ENCODE measurements at regions not wholly inside any gene's neighbourhood (a gene's known extent, or its start where the extent isn't known, plus 50 kb on each side); places are given as distances from the start of the nearest gene placed in this dataset.
"Not testable (repeated sequence)": the region's sequence is repeated elsewhere in the genome, so short reads cannot be mapped to it uniquely, and the experiment has no call there.

- DNase-seq: no peak
- Mint-ChIP-seq H3K4me3 (no peak overlapping the region), H3K27ac (no peak overlapping the region), H3K9me3 (peaks cover 0 to 4% of the 10 kb centered on the region in 2 donors), H3K36me3 (ENCODE audit: insufficient read depth) (peaks cover 8% of the 10 kb centered on the region), H3K4me1 (ENCODE audit: low read depth in 2 of 2) (peaks cover 3 to 5% of the 10 kb centered on the region in 2 donors), H3K27me3 (peaks cover 32 to 42% of the 10 kb centered on the region in 2 donors)
- ATAC-seq (replicated peaks): no peak
Observed at GRCh38 chr4:118586357-118586790, 98.8 kb upstream of the METTL14 start.

- Mint-ChIP-seq H3K27ac (no peak overlapping the region), H3K36me3 (ENCODE audit: insufficient read depth) (peaks cover 14% of the 10 kb centered on the region), H3K4me1 (ENCODE audit: low read depth in 2 of 2) (peaks cover 5 to 7% of the 10 kb centered on the region in 2 donors), H3K4me3 (no peak overlapping the region), H3K9me3 (peaks cover 0 to 5% of the 10 kb centered on the region in 2 donors), H3K27me3 (peaks cover 25 to 33% of the 10 kb centered on the region in 2 donors)
- no peak for DNase-seq
- ATAC-seq (replicated peaks): no peak
Observed at GRCh38 chr4:118587116-118587831, 97.9 kb upstream of the METTL14 start.

- ATAC-seq (replicated peaks): no peak
- Mint-ChIP-seq H3K4me3 (no peak overlapping the region), H3K36me3 (ENCODE audit: insufficient read depth) (peaks cover 14% of the 10 kb centered on the region), H3K4me1 (ENCODE audit: low read depth in 2 of 2) (peaks cover 5 to 7% of the 10 kb centered on the region in 2 donors), H3K9me3 (peaks cover 0 to 5% of the 10 kb centered on the region in 2 donors), H3K27me3 (peaks cover 18 to 27% of the 10 kb centered on the region in 2 donors), H3K27ac (no peak overlapping the region)
- DNase-seq: no peak
Observed at GRCh38 chr4:118587946-118588345, 97.2 kb upstream of the METTL14 start.

- Mint-ChIP-seq H3K27ac (no peak overlapping the region), H3K4me3 (no peak overlapping the region), H3K4me1 (ENCODE audit: low read depth in 2 of 2) (peaks cover 5 to 7% of the 10 kb centered on the region in 2 donors), H3K27me3 (peaks cover 7 to 14% of the 10 kb centered on the region in 2 donors), H3K36me3 (ENCODE audit: insufficient read depth) (peaks cover 16% of the 10 kb centered on the region), H3K9me3 (peaks cover 0 to 5% of the 10 kb centered on the region in 2 donors)
- DNase-seq: no peak
- no peak for ATAC-seq (replicated peaks)
Observed at GRCh38 chr4:118589471-118590055, 95.6 kb upstream of the METTL14 start.

- Mint-ChIP-seq H3K36me3 (ENCODE audit: insufficient read depth) (peaks cover 23% of the 10 kb centered on the region), H3K27ac (peak overlapping the region; percentile 98 to 99), H3K4me3 (peak overlapping the region; percentile 81 to 83)
- not testable (repeated sequence) for H3K27me3 Mint-ChIP-seq; H3K9me3 Mint-ChIP-seq; H3K4me1 Mint-ChIP-seq (ENCODE audit: low read depth in 2 of 2)
- DNase-seq: peak; percentile 95 to 99 (median 99)
- ATAC-seq (replicated peaks): peak; percentile 91
Observed at GRCh38 chr4:118591339-118592046, 93.7 kb upstream of the METTL14 start.

- not testable (repeated sequence) for H3K4me1 Mint-ChIP-seq (ENCODE audit: low read depth in 2 of 2); ATAC-seq (replicated peaks); H3K27me3 Mint-ChIP-seq; DNase-seq; H3K4me3 Mint-ChIP-seq; H3K9me3 Mint-ChIP-seq
- Mint-ChIP-seq H3K36me3 (ENCODE audit: insufficient read depth) (peaks cover 27% of the 10 kb centered on the region), H3K27ac (peak overlapping the region; percentile 98 to 99)
Observed at GRCh38 chr4:118592289-118592688, 92.9 kb upstream of the METTL14 start.

GRCh38 chr4:118595883-118596282 lies 89.3 kb upstream of the METTL14 start:
- not testable (repeated sequence) for DNase-seq; H3K27me3 Mint-ChIP-seq; ATAC-seq (replicated peaks); H3K4me1 Mint-ChIP-seq (ENCODE audit: low read depth in 2 of 2); H3K4me3 Mint-ChIP-seq; H3K27ac Mint-ChIP-seq; H3K9me3 Mint-ChIP-seq
- peaks cover 36% of the 10 kb centered on the region for H3K36me3 Mint-ChIP-seq (ENCODE audit: insufficient read depth)

- not testable (repeated sequence) for H3K27me3 Mint-ChIP-seq; H3K27ac Mint-ChIP-seq; H3K4me3 Mint-ChIP-seq; ATAC-seq (replicated peaks); H3K4me1 Mint-ChIP-seq (ENCODE audit: low read depth in 2 of 2); H3K9me3 Mint-ChIP-seq; DNase-seq
- H3K36me3 Mint-ChIP-seq (ENCODE audit: insufficient read depth): peaks cover 12% of the 10 kb centered on the region
Observed at GRCh38 chr4:118625097-118625496, 60.1 kb upstream of the METTL14 start.

GRCh38 chr4:118629697-118630096 lies 55.5 kb upstream of the METTL14 start:
- H3K4me1 Mint-ChIP-seq (ENCODE audit: low read depth in 2 of 2); H3K4me3 Mint-ChIP-seq; DNase-seq; H3K27me3 Mint-ChIP-seq; ATAC-seq (replicated peaks); H3K27ac Mint-ChIP-seq; H3K9me3 Mint-ChIP-seq: not testable (repeated sequence)
- peaks cover 32% of the 10 kb centered on the region for H3K36me3 Mint-ChIP-seq (ENCODE audit: insufficient read depth)

- not testable (repeated sequence) for ATAC-seq (replicated peaks); DNase-seq; H3K4me3 Mint-ChIP-seq; H3K9me3 Mint-ChIP-seq; H3K27me3 Mint-ChIP-seq; H3K4me1 Mint-ChIP-seq (ENCODE audit: low read depth in 2 of 2)
- H3K27ac Mint-ChIP-seq: peak overlapping the region in 1 of 2 donors; percentile 36
- peaks cover 34% of the 10 kb centered on the region for H3K36me3 Mint-ChIP-seq (ENCODE audit: insufficient read depth)
Observed at GRCh38 chr4:118630897-118631296, 54.3 kb upstream of the METTL14 start.

GRCh38 chr4:118631321-118632050 lies 53.7 kb upstream of the METTL14 start:
- not testable (repeated sequence) for H3K4me3 Mint-ChIP-seq; H3K9me3 Mint-ChIP-seq; DNase-seq; ATAC-seq (replicated peaks); H3K27me3 Mint-ChIP-seq; H3K4me1 Mint-ChIP-seq (ENCODE audit: low read depth in 2 of 2)
- Mint-ChIP-seq H3K27ac (peak overlapping the region in 1 of 2 donors; percentile 36), H3K36me3 (ENCODE audit: insufficient read depth) (peaks cover 29% of the 10 kb centered on the region)

- H3K36me3 Mint-ChIP-seq (ENCODE audit: insufficient read depth): peaks cover 22% of the 10 kb centered on the region
- not testable (repeated sequence) for H3K4me3 Mint-ChIP-seq, H3K27ac Mint-ChIP-seq
Observed at GRCh38 chr4:118633476-118633875, 51.7 kb upstream of the METTL14 start.

More at GRCh38 chr4:118633476-118633875, 51.7 kb upstream of the METTL14 start:
- DNase-seq; H3K27me3 Mint-ChIP-seq; H3K4me1 Mint-ChIP-seq (ENCODE audit: low read depth in 2 of 2); ATAC-seq (replicated peaks); H3K9me3 Mint-ChIP-seq: not testable (repeated sequence)
